PFSK-1 (cell line): ENCODE measurements at regions not wholly inside any gene's neighbourhood (a gene's known extent, or its start where the extent isn't known, plus 50 kb on each side); places are given as distances from the start of the nearest gene placed in this dataset.

ENCODE experiments used
- FOXP2 ChIP-seq: optimal IDR thresholded peaks from 2 replicates; pipeline ENCODE3; 2011; ENCODE audit warnings: borderline replicate concordance, control low read depth, inconsistent platforms; ENCODE audit not compliant: insufficient read depth; ENCODE audit errors: extremely low read length, extremely low read depth
- POLR2AphosphoS5 ChIP-seq: IDR thresholded peaks from 2 replicates; pipeline ENCODE4 v1.6.1; 2012; ENCODE audit warnings: low read depth, mild to moderate bottlenecking, control low read depth, low read length, moderate library complexity
- SIN3A ChIP-seq: IDR thresholded peaks from 2 replicates; pipeline ENCODE4 v1.6.1; 2012; ENCODE audit warnings: mild to moderate bottlenecking, low read length, moderate library complexity, borderline replicate concordance; ENCODE audit not compliant: insufficient read depth
- TAF1 ChIP-seq: IDR thresholded peaks from 2 replicates; pipeline ENCODE4 v1.6.1; 2012; ENCODE audit warnings: low read length, control low read depth, borderline replicate concordance; ENCODE audit not compliant: insufficient read depth
- TF ChIP-seq, protein P1 (sequence below), 2 experiments: IDR thresholded peaks; 2 replicates each; pipeline versions ENCODE4 v1.6.1 to v1.8.0; 2011 to 2012; ENCODE audit warnings: low read depth in 2 of 2, low read length in 2 of 2, control low read depth in 1 of 2, inconsistent platforms in 1 of 2, mild to moderate bottlenecking in 1 of 2, moderate library complexity in 1 of 2; ENCODE audit not compliant: insufficient read depth in 1 of 2

DNA sequence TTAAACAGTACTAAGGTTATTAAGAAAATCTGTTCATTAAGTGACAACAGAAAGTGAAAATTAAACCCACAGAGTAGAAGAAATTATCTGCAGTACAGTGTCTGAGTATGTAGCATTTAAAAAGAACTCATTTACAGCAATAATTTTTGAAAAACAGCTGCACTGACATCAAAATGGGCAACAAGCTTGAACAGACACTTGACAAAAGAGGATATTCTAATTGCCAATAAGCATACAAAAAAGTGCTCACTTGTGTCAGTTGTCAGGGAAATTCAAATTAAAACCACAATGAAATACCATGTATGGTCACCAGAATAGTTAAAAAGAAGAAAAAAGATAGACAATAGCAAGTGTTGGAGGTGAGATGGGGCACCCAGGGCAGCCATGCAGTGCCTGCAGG lies 93.3 kb upstream of the LINC01488 start:
- TF ChIP-seq, protein P1, sequence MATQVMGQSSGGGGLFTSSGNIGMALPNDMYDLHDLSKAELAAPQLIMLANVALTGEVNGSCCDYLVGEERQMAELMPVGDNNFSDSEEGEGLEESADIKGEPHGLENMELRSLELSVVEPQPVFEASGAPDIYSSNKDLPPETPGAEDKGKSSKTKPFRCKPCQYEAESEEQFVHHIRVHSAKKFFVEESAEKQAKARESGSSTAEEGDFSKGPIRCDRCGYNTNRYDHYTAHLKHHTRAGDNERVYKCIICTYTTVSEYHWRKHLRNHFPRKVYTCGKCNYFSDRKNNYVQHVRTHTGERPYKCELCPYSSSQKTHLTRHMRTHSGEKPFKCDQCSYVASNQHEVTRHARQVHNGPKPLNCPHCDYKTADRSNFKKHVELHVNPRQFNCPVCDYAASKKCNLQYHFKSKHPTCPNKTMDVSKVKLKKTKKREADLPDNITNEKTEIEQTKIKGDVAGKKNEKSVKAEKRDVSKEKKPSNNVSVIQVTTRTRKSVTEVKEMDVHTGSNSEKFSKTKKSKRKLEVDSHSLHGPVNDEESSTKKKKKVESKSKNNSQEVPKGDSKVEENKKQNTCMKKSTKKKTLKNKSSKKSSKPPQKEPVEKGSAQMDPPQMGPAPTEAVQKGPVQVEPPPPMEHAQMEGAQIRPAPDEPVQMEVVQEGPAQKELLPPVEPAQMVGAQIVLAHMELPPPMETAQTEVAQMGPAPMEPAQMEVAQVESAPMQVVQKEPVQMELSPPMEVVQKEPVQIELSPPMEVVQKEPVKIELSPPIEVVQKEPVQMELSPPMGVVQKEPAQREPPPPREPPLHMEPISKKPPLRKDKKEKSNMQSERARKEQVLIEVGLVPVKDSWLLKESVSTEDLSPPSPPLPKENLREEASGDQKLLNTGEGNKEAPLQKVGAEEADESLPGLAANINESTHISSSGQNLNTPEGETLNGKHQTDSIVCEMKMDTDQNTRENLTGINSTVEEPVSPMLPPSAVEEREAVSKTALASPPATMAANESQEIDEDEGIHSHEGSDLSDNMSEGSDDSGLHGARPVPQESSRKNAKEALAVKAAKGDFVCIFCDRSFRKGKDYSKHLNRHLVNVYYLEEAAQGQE (IDR thresholded peaks at IDR 0.05; ENCODE audit: insufficient read depth in 1 of 2, low read depth in 2 of 2, low read length in 2 of 2): no peak
- TF ChIP-seq POLR2AphosphoS5: no peak
- no peak for TF ChIP-seq TAF1
- no peak for TF ChIP-seq SIN3A
- TF ChIP-seq FOXP2: no peak

DNA sequence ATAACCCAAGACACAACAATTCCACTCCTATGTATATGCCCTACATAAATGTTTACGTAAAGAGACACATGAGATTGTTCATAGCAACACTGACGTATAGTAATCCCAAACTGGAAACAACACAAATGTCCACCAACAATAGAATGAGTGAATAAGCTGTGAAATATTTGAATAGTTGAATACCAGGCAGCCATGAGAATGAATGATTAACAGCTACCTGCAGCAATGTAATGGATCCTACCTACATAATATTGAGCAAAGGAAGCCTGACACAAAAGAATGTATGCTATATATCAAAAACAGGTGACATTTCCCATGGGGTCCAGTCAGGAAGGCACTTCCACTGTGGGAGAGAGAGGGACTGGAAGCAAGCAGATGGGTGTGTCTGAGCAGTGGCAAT lies 92.8 kb upstream of the LINC01488 start:
- TF ChIP-seq TAF1: no peak
- TF ChIP-seq SIN3A: no peak
- no peak for TF ChIP-seq POLR2AphosphoS5
- no peak for TF ChIP-seq FOXP2
- TF ChIP-seq, protein P1 (IDR thresholded peaks at IDR 0.05; ENCODE audit: insufficient read depth in 1 of 2, low read depth in 2 of 2, low read length in 2 of 2): no peak

DNA sequence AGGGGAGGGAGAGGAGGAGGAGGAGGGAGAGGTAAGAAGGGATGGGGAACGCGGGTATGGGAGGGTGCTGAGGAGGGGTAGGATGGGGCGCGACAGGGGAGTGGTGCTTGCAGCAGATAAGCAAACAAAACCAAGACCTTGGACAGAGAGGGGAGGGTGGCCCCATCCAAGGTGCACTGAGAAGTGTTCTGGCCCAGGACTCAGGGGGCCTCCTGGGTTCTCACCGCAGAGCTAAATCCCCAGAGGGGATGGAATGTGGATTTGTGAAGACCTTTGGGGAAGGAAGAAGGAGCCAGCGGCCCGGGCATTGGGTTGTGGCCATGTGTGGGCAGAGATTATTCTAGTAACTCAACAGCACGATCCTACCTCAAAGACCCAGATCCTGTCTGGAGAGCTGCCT lies 90.9 kb upstream of the LINC01488 start:
- TF ChIP-seq SIN3A (no peak), POLR2AphosphoS5 (no peak), FOXP2 (no peak), TAF1 (no peak)
- TF ChIP-seq, protein P1 (IDR thresholded peaks at IDR 0.05; ENCODE audit: insufficient read depth in 1 of 2, low read depth in 2 of 2, low read length in 2 of 2): no peak

DNA sequence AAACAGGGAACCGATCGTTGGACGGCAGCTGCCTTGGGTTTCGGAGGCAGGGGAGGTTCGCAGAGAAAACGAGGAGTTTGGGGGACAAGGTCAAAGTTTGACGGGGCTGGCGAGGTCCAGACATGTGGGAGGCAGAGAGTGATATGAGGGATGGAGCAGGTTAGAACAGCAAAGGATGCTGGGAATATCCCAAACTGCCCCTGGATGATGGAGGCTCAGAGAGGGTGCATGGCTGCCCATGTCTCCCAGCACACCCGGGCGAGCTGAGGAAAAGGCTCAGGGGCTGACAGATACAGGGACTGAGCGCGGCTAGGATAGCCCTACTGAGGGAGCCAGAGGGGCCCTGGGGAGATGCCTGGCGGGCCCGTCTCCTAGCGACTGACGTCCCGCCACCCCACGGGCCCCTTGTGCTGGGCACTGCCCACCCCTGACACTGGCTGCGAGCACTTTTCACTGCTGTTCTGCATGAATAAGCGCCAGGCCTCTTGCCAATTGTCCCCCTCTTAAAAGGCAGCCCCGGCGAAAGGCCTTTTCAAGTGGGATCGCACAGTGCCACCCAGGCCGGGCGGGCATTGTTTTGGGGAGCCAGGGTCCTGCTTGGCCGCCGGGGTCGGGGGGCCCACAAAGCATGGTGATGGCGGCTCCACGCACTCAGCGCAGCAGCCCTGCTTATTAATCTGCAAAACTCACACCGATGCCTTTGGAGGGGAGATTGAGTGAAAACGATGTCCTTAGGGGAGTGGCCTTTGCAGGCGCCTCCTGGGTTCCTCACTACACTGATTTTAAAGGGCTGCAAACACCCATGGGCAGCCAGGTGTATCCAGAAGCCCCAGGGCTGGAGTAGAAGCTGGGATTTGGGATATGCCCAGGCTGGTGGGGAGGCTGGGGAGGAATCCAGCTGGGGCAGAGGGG lies 90.0 kb upstream of the LINC01488 start:
- TF ChIP-seq POLR2AphosphoS5: no peak
- TF ChIP-seq TAF1: no peak
- TF ChIP-seq SIN3A: no peak
- no peak for TF ChIP-seq FOXP2
- TF ChIP-seq, protein P1 (IDR thresholded peaks at IDR 0.05; ENCODE audit: insufficient read depth in 1 of 2, low read depth in 2 of 2, low read length in 2 of 2): no peak
